ENCODE measurements at regions not wholly inside any gene's neighbourhood (a gene's known extent, or its start where the extent isn't known, plus 50 kb on each side); places are given as distances from the start of the nearest gene placed in this dataset.

GRCh38 chr12:118503476-118503875 lies 127.1 kb downstream of the SUDS3 start:
- no peak overlapping the region for H3K27ac Mint-ChIP-seq
- no peak overlapping the region for H3K4me3 Mint-ChIP-seq
- H3K27me3 Mint-ChIP-seq (ENCODE audit: insufficient read depth, low read depth, poor library complexity): peaks cover 2% of the 10 kb centered on the region
- H3K4me1 ChIP-seq (ENCODE audit: insufficient read depth): no peaks in the 10 kb centered on the region
- no peak for DNase-seq (ENCODE audit: low spot score)
- no peak overlapping the region for H3K27ac ChIP-seq (ENCODE audit: low read depth)
- no peak overlapping the region for H3K4me3 ChIP-seq
- H3K9me3 Mint-ChIP-seq: no peaks in the 10 kb centered on the region; the same call in 2 of the 3 replicates
- no peaks in the 10 kb centered on the region for H3F3A ChIP-seq (replicated peaks; ENCODE audit: low read depth)
- H3K4me2 ChIP-seq: no peak overlapping the region
- H3K9me2 ChIP-seq (ENCODE audit: insufficient read depth): no peaks in the 10 kb centered on the region
- H3K36me3 ChIP-seq (ENCODE audit: insufficient read depth): no peaks in the 10 kb centered on the region
- no peaks in the 10 kb centered on the region for H3K79me2 ChIP-seq (replicated peaks; ENCODE audit: insufficient read depth)
- H3K36me3 Mint-ChIP-seq (ENCODE audit: low read depth): no peaks in the 10 kb centered on the region
- no peak for ATAC-seq
- no peak overlapping the region for H2AFZ ChIP-seq
- no peaks in the 10 kb centered on the region for H3K4me1 Mint-ChIP-seq
- no peaks in the 10 kb centered on the region for H3K27me3 ChIP-seq (ENCODE audit: insufficient read depth)
- no peaks in the 10 kb centered on the region for H4K20me1 ChIP-seq (replicated peaks; ENCODE audit: insufficient read depth)
- TF ChIP-seq EZH2 (IDR thresholded peaks at IDR 0.05; ENCODE audit: low read depth, unreplicated experiment) (no peak), STAT1 (IDR thresholded peaks at IDR 0.05; ENCODE audit: unreplicated experiment) (no peak), ZNF114 (CRISPR knock-in tag; IDR thresholded peaks at IDR 0.05) (no peak), ZNF462 (CRISPR knock-in tag; IDR thresholded peaks at IDR 0.05) (no peak), CTCF (conservative IDR thresholded peaks at IDR 0.05; ENCODE audit: low read depth in 2 of 2) (no peak), REST (IDR thresholded peaks at IDR 0.05; ENCODE audit: unreplicated experiment) (no peak), POLR2AphosphoS5 (IDR thresholded peaks at IDR 0.05; ENCODE audit: low read depth) (no peak), EZH2phosphoT487 (IDR thresholded peaks at IDR 0.05; ENCODE audit: unreplicated experiment) (no peak), CREB1 (CRISPR knock-in tag; IDR thresholded peaks at IDR 0.05; ENCODE audit: low read depth) (no peak), JUNB (IDR thresholded peaks at IDR 0.05; ENCODE audit: unreplicated experiment) (no peak), ETS1 (IDR thresholded peaks at IDR 0.05) (no peak), NANOG (IDR thresholded peaks at IDR 0.05; ENCODE audit: borderline replicate concordance) (no peak), ZNF331 (CRISPR knock-in tag; IDR thresholded peaks at IDR 0.05; ENCODE audit: low read depth) (no peak)

All from GM23338 (cell line).